ENCODE measurements at regions not wholly inside any gene's neighbourhood (a gene's known extent, or its start where the extent isn't known, plus 50 kb on each side); places are given as distances from the start of the nearest gene placed in this dataset.

DNA sequence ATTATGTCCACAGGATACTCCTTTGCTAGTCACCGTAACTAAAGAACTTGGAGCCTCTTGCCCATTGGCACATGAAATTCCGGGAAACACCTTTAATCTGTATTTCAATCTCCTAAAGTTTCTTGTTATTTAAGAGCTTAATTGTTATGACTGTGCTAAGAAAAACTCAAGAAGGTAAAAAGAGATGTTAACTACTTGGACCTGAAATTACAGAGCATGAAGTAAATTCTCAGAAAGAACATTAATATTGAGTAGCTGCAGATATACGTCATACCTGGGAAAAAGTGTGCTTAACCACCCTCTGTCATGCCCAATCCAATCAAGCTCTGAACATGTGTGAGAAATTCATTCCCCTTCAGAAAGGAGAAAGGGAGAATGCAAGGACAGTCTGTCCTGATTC lies 394.9 kb upstream of the PTGER4 start:
- DNase-seq (ENCODE audit: low read depth in 2 of 2) = no peak

DNA sequence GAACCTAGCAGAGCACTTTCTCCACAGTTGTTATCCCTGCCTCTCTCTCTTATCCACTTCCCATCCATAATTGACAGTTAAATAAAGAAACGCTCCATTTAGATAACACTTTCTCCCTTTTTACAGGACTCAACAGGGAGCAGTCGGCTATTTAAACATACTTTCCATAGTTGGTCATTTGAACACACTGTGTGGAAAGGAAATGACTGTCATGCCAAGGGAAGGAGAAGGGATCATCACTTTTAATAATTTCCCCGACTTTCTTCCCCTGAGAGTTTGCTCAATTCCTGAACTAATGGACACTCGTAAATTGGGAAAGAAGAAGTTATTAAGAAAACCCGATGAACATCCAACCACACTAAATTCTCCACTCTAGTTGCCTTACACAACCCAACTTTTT lies 400.8 kb upstream of the PTGER4 start:
- DNase-seq (ENCODE audit: low read depth in 2 of 2) = no peak

DNA sequence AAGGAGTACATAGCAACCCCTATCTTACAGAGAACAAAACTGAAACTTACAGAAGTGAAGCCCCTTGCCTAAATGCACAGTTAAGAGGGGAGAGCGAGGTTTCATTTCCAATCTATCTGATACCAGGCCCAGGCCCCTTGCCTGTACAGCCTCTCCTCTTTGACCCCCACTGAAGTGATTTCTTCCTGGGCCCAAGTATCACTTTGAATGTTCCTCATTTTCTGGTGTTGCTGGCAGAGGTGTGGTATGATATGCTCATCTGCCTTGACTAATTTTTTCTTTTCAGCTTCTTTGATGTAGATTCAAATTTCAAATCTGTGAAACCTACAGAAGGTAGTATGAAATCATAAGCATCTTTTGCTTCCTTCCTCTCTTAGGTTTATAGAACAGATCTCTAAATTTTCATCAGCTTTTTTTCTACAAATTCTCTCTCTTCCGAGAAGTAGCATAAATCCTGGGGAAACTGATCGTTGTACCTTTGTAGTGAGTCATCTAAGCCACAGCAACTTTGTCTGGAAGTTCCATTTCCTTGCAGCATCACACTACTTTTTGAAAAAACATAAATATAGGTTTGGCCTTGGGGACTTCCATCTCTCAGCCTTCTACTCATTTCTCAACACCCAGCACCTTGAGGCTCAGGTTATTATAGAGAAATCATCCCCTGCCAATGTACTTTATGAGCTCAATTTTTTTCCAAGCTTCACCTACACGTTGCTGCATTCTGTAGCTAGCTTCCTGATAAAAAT lies 402.4 kb upstream of the PTGER4 start:
- peak; percentile 20 to 28 for DNase-seq (ENCODE audit: low read depth in 2 of 2)

DNA sequence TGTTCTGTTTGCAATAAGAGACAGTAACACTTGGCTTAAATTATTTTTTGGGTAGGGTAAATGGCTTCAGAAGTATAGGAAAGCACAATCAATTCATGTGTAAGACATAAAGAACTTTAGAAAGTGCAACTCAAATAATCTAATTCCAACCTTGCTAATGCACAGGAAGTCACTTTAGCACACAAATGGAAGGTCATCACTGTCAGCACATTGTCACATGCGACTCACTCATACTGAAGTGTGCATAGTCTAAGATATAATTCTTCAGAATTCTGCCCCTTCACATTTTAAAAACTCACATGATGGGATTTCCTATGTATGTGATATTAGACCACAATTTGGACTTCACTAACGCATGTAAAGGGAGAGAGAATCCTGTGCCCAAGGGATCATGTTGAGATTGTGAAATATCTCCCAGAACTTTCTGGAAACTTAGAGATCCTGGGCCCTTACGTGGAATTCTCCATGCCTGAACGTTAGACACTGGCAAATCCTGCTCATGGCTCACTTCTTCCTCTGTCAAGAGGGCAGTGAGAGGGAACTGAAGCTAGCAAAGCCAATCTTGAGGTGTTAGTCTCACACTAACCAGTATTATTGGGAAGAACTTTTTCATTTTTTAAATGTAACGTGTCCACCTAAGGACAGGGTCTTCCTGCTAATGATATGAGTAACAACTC lies 403.2 kb upstream of the PTGER4 start:
- no peak for DNase-seq (ENCODE audit: low read depth in 2 of 2)

DNA sequence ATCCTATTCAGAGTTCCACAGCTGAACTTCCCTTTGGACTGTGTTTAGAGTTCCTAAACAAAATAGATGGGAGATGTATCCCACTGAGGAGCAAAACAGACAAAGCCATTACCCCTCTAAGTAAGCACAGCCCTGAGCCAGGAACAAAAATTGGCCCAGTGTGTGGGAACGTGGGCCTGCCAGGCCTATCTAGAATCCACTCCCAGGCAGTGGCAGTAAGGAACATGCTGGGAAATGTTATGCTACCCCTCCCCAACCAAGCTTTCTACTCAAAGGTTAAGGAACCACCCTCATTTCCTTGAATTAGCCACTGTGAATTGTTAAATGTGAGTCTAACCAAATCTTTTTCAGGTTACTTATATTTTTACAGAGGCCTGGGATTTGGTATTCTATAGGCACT lies 405.1 kb upstream of the PTGER4 start:
- DNase-seq (ENCODE audit: low read depth in 2 of 2) = no peak

DNA sequence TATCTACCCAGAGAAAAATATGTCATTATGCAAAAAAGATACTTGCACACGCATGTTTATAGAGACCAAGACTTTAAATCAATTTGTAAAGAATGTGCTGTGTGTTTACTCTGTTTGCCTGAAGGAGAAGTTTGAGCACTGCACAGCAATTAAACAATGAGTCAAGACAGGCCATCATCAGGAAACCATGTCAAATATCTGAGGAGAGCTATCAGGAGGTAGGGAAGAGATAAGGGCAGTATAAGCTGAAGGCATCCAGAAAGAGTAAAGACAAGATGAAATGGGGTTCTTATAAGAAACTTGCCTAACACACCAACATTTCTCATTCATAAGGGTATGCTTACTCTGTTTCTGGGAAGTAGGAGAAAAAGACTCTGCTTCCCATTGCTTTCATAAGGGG lies 405.8 kb upstream of the PTGER4 start:
- DNase-seq (ENCODE audit: low read depth in 2 of 2) = no peak

DNA sequence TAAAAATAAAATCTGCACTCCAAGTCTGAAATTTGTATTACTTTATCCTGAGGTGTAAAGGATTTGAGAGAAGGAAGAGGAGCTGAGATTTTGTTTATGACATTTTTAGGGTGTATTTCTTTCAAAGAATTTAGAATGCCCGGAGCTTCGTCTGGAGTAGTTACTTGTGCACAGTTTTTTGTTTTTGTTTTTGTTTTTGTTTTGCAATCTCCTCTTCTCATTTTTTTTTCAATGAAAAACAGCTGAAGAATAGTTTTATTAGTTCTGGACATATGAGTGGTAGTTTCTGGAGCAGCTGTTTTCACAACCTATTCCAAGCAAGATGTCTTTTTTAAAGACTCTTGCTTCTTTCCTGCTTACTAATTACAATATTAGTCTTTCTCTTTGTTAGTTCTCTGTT lies 408.2 kb upstream of the PTGER4 start:
- no peak for DNase-seq (ENCODE audit: low read depth in 2 of 2)

DNA sequence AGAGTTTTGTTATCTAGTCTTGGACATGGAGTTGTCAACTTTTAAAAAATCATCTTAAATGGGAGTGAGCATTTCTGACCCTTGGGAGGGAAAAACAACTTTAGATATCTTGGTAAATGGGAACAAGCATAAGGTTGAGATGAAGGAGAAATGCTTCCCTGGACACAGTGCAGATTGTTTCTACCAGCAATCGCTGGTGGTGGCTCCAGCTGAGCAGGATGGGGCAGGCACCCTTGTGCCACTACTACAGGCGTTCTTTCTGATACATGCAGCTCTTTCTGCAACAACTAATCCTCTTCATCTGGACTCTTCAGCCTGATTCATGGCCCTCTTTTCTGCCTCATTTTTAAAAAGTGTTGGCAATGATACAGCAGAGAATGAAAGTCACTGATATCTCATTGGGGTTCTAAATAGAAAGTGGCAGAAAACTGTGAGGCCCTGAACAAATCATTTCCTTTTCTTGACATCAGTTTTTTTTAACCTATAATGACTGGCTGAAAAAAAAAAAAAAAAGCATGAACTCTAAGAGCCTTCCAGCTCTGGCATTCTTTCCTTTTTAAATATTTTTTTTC lies 409.4 kb upstream of the PTGER4 start:
- no peak for DNase-seq (ENCODE audit: low read depth in 2 of 2)

DNA sequence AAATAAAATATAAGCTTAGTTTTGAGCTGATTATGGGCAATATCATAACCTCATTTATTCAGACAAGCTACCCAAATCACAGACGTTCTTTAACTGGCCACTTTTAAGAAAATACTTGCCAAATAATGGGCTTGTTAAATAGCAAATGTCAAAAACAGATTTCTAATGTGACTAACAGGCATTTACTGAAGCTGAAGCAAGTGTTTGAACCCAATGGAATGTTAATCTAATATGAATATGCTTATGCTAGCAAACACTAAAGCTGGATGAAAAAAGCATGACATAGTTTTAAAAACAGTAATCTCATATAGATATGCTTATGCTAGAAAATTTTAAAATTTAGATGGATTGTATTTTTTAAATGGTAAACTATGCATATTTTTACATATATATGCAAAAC lies 411.6 kb upstream of the PTGER4 start:
- no peak for DNase-seq (ENCODE audit: low read depth in 2 of 2)

DNA sequence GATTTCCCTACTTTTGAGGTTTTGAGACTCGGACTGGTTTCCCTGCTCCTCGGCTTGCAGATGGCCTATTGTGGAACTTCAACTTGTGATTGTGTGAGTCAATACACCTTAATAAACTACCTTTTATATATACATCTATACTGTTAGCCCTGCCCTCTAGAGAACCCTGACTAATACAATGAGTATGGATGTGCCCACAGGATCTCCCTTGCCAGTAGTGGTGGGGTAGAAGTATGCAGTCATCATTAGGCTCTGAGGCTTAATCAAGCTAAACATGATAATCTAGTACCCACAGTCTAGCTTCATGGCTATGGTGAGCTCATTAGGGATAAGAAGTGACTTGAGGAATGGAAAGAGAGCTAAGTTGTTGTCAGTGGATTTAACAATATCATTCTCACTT lies 412.8 kb upstream of the PTGER4 start:
- DNase-seq (ENCODE audit: low read depth in 2 of 2) = no peak

DNA sequence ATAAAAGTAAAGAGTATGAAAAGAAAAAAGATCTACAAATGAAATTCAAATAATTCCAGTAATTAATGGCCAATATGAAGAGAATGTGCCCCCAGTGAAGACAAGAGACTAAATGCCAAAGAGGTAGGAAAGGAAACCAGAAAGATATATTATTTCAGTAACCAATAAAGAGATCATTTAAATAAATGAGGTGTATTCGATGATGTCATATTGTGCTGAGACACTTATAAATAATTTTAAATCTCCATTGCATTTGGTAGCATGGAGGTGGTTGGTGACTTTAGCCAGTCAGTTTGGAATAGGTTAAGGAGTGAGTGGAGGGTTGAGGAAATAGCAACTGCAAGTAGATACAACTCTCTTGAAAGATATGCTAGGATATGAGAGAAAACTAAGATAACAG lies 417.7 kb upstream of the PTGER4 start:
- no peak for DNase-seq (ENCODE audit: low read depth in 2 of 2)

DNA sequence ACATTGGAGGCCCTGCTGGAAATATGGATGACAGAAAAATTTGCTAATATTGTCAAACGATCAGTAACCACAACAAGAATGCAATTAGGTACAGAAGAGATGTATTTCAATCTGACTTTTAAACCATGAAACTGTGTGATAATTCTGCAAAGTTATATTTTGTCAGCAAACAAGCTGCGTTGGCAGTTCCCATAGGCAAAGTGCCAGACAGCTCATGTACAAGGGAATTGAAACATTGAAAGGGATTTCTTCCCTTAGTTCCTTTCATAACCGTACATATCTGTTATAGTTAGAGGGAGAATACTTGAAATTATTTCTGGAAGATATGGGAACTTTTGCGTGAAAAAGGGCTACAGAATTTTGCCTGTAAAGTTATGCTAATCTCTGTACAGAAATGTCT lies 419.4 kb upstream of the PTGER4 start:
- no peak for DNase-seq (ENCODE audit: low read depth in 2 of 2)

DNA sequence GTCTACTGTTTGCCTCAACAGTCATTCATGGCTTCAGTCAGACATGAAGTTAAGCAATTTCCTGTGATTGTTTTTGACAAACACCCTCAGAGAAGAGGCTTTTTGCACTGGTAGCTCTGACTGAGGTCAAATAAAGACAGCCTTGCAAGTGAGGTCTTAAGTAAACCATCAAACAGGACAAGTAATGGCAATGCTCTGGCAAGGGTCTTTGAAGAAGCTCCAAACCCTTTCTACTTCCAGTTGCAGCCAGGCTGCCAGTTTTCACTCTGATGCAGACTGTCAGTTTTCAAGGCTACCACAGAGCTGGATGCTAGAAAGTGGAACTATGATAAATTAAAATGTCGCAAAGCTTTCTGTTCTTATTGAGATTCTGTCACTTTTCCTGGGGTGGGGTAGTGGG lies 421.5 kb upstream of the PTGER4 start:
- no peak for DNase-seq (ENCODE audit: low read depth in 2 of 2)

DNA sequence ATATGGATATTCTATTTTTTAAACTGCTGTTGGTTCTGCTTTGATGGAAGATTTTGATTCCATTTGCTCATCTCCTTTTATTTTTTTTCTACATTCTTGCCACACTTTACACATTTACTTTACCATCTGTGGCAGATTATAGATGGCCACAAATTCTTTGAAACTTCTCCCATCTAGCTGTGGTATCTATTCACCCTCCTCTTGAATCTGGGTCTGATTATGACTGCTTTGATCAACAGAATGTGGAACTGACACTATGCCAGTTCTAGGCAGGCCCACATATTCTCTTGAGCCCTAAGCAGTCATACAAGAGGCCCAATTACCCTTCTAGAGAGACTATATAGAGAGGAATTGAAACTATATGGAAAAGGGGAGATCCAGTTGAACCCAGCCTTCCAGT lies 439.0 kb upstream of the PTGER4 start:
- no peak for DNase-seq (ENCODE audit: low read depth in 2 of 2)

DNA sequence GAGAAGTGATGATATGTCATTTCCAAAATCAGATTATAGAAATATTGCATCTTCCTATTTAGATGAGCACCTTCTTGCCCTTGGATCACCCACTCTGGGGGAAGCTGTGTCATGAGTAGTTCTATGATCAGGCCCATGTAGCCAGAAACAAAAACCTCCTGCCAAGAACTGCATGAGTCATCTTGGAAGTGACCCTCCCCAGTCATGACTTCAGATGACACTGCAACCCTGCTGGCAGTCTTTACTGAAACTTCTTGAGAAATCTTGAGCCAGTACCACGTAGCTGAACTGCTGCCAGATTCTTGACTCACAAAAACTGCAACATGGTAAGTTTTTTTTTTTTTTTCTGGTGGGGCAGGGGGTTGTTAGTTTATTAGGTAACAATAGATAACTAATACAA lies 439.6 kb upstream of the PTGER4 start:
- DNase-seq (ENCODE audit: low read depth in 2 of 2) = peak in 1 of 2 donors; percentile 39

DNA sequence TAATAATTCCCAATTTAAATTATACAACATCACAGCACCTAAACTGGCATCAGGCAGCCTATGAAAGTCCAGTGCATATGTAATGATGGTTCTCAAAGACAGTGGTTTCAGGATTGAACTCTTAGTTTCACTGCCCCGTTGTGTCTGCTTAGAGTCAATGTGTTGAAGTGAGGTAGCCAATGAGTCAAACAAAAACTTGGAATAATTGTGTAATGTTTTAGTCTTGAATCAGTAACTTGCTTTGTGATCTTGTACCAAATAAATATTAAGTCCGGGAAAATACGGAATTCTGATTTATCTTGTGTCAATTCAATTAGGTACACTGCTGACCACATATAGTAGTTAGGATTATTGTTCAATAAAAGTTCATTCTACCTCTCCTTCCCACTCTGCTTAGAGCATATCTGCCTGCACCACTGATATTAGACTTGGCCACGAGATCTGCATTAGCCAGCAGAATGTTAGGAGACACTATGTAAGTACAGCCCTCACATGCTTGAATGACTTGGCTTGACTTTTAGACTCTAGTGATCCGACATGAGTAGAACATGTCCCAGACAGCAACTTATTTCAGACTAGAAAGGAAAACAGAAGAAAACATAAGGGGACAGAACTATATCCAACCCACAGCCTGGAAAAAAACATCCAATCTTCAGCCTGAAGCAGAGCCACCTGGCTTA lies 441.5 kb upstream of the PTGER4 start:
- DNase-seq (ENCODE audit: low read depth in 2 of 2) = no peak

DNA sequence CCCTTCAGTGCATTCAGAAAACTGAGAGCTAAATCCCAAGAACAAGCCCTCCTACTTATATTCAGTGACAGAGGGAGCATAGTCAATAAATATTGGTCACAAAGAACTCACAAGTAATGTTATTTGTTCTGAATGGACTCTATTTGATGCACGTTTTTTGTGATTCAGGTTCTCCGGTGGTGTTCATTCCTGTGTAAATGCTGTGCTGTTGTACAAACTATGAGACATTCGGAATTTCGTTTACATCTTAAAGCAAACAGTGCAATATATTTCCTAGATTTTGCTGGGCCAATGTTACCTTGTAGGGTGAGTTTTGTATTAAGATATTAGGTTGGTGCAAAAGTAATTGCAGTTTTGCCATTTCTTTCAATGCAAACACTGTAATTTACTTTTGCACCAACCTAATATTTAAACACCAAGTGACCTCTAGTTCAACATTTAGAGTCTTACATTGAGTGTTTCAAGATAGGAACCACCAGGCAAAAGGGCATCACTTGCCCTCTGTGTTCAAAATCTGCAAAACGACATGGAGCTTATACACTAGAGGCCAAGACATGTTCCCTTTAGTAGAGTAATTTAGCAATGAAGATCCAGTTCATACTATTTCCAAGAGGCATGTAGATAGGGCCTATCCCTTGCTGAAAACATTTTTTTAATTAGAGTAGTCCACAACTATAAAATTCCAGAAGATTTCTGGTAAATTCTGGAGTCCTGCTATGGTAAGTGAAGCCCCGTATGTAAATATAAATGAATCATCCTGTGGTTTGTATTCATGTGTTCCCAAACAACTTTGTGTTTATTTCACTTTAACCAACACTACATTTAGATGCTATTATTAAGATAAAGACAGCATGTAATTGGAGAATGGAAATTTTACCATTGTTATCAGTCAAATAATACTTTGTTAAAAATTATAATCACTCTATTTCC lies 444.0 kb upstream of the PTGER4 start:
- no peak for DNase-seq (ENCODE audit: low read depth in 2 of 2)

DNA sequence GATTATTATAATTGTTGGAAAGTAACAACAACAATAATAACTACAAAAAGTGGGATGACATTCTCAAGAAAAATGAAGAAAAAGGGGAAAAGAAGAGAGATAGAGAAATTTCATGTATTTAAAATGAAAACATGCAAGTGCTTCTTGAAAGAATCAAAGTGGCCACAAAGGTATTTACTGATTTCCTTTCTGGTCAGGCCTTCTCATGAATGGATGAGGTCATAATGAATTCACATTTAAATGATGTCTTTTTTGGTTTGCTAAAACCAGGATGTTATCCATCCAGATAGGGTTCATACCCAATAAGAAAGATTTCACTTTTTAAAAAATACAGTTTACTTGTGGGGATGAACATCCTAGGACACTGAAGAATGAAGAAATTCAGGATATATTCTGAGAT lies 446.4 kb upstream of the PTGER4 start:
- DNase-seq (ENCODE audit: low read depth in 2 of 2) = no peak

DNA sequence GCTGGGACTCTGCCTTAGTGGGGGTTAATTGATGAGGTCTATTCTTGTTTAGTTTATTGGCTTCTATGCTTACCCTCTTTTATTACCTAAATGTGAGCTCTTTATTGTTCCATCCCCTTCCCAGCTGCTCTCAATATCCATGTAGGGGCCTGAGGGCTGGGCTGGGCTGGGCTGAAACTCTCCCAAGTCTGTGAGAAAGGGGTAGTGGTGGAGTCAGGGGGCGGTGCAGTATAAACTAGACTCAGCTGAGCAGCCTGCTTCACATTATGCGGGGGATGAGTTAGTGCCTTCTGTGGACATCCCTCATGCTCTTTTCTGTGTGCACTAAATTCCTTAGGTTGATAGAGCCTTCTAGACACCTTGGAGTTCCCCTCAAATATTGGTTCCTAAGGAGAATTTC lies 451.8 kb upstream of the PTGER4 start:
- DNase-seq (ENCODE audit: low read depth in 2 of 2) = no peak

DNA sequence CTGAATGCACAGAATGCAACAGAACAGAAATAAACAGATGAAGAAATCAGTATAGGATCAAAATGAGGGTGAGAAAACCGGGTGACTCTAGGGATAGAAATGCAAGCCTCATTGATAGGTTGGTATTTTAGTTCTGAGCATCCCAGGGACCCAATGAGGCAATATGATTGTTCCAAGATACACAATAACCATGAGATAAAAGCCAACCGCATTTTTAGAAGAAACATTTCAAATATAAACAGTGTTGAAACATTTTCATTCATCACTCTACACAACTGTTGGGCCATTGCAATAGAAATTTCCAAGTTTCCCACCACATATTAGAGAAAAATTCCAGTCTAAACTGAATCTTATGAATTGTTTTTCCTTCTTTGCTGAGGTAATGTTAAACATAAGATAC lies 452.3 kb upstream of the PTGER4 start:
- DNase-seq (ENCODE audit: low read depth in 2 of 2) = no peak

DNA sequence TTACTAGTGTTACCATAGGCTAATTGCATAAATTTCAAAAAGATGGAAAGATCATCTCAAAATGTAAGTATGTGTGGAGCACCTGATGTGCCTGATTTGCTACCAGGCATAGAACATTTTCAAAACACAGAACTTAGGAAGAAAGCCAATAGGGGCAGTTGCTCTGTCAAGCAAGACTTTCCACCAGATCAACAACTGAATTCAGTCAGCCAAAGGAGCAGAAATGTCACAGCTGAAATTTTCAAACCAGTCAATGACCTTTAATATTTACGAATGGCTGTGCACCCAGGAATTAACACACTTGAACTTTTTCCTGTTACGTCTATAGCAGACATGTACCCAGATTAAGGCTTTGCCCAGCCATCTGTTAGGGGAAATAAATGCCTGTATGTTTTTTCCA lies 452.8 kb upstream of the PTGER4 start:
- no peak for DNase-seq (ENCODE audit: low read depth in 2 of 2)

DNA sequence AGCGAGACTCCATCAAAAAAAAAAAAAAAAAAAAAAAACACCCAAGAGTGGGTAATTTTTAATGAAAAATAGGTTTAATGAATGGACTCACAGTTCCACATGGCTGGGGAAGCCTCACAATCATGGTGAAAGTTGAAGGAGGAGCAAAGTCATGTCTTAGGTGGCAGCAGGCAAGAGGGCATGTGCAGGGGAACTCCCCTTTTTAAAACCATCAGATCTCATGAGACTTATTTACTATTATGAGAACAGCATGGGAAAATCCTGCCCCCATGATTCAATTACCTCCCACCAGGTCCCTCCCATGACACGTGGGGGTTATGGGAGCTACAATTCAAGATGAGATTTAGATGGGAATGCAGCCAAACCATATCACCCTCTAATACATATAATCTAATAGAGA lies 454.6 kb upstream of the PTGER4 start:
- DNase-seq (ENCODE audit: low read depth in 2 of 2) = peak in 1 of 2 donors; percentile 4
